Endothelial cell of umbilical vein (primary cell): ENCODE measurements at regions not wholly inside any gene's neighbourhood (a gene's known extent, or its start where the extent isn't known, plus 50 kb on each side); places are given as distances from the start of the nearest gene placed in this dataset.

Source experiments
- BruUV-seq: library from RNA; stranded (reverse); fragments of 400-500 nt; replicated peaks from 2 replicates; lab custom pipeline; 2021; lab: Mats Ljungman, UMichigan
- CTCF ChIA-PET: fragments of 300-600, 350-600 bp; sonication (Branson Sonifier 250); formaldehyde crosslinking; loops from one replicate; lab custom pipeline; 2021; ENCODE audit warnings: antibody characterized with exemption, inconsistent platforms; lab: Charles Lee
- POLR2A ChIA-PET: fragments of 300-600, 350-600 bp; sonication (Branson Sonifier 250); formaldehyde crosslinking; loops from one replicate; lab custom pipeline; 2021; ENCODE audit warnings: antibody characterized with exemption, inconsistent platforms; lab: Charles Lee
- DNase-seq: peaks from one replicate; pipeline ENCODE4 v3.0.0-alpha.2; 2011; ENCODE audit warnings: low read depth, low spot score
- FAIRE-seq: peaks from 2 replicates; lab custom pipeline; 2011; peaks lifted over from hg19 to GRCh38; lab: Jason Lieb, UNC
- H2AFZ ChIP-seq: 2 replicates; pipeline ENCODE4 v1.6.0; 2012; ENCODE audit warnings: low read depth, low read length, control low read depth, inconsistent platforms
- H3K27ac ChIP-seq: 2 replicates; pipeline ENCODE4 v1.5.1; 2011; ENCODE audit warnings: low read depth, mild to moderate bottlenecking, control low read depth, low read length, moderate library complexity; ENCODE audit not compliant: insufficient read depth
- H3K27me3 ChIP-seq, 2 experiments: 2 replicates each; pipeline versions ENCODE4 v1.6.0 to v1.6.1; 2011; ENCODE audit warnings: low read length in 2 of 2, mixed read lengths in 1 of 2; ENCODE audit not compliant: control insufficient read depth in 2 of 2, insufficient read depth in 2 of 2
- H3K36me3 ChIP-seq, 2 experiments: 2 replicates in 1 of 2; 3 replicates in 1 of 2; pipeline ENCODE4 v1.5.1; 2011; ENCODE audit warnings: low read length in 2 of 2, mild to moderate bottlenecking in 1 of 2, moderate library complexity in 1 of 2; ENCODE audit not compliant: control insufficient read depth in 2 of 2, insufficient read depth in 2 of 2; ENCODE audit errors: extremely low read depth in 1 of 2
- H3K4me1 ChIP-seq: 3 replicates; pipeline ENCODE4 v1.5.1; 2011; ENCODE audit warnings: mild to moderate bottlenecking, low read length; ENCODE audit not compliant: control insufficient read depth, insufficient read depth; ENCODE audit errors: extremely low read depth
- H3K4me2 ChIP-seq: 2 replicates; pipeline ENCODE4 v1.6.1; 2011; ENCODE audit warnings: low read length, control low read depth, mixed read lengths; ENCODE audit not compliant: insufficient read depth
- H3K4me3 ChIP-seq, 3 experiments: fragments of 200-600 bp in 1 of 3; sonication (generic), shearing (Covaris generic) in 1 of 3; replicated peaks in 1 of 3; 2 replicates each; pipeline ENCODE4 v1.5.1; 2011 to 2016; ENCODE audit warnings: control low read depth in 3 of 3, low read length in 3 of 3, mild to moderate bottlenecking in 2 of 3, inconsistent platforms in 1 of 3, low read depth in 1 of 3, moderate library complexity in 1 of 3; ENCODE audit not compliant: insufficient read depth in 1 of 3
- H3K79me2 ChIP-seq: 2 replicates; pipeline ENCODE4 v1.6.0; 2012; ENCODE audit warnings: low read length, inconsistent platforms; ENCODE audit not compliant: control insufficient read depth, insufficient read depth
- H3K9ac ChIP-seq: replicated peaks from 2 replicates; pipeline ENCODE3; 2011; ENCODE audit warnings: low read length, control low read depth; ENCODE audit not compliant: insufficient read depth; ENCODE audit errors: extremely low read depth
- H3K9me1 ChIP-seq: replicated peaks from 3 replicates; pipeline ENCODE4 v1.6.0; 2011; ENCODE audit warnings: mild to moderate bottlenecking, low read length; ENCODE audit not compliant: control insufficient read depth, insufficient read depth; ENCODE audit errors: extremely low read depth
- H3K9me3 ChIP-seq: replicated peaks from 2 replicates; pipeline ENCODE4 v1.5.1; 2012; ENCODE audit warnings: low read length, inconsistent platforms; ENCODE audit not compliant: control insufficient read depth, insufficient read depth
- H4K20me1 ChIP-seq: replicated peaks from 2 replicates; pipeline ENCODE3; 2011; ENCODE audit warnings: mild to moderate bottlenecking, low read length; ENCODE audit not compliant: control insufficient read depth, insufficient read depth; ENCODE audit errors: extremely low read depth
- CTCF ChIP-seq, 2 donors: IDR thresholded peaks; 1 replicate in 1 of 2; 2 replicates in 1 of 2; pipeline ENCODE4 v1.5.1; 2011; ENCODE audit warnings: low read length in 2 of 2, mild to moderate bottlenecking in 2 of 2, moderate library complexity in 2 of 2, control low read depth in 1 of 2, inconsistent platforms in 1 of 2, low read depth in 1 of 2; ENCODE audit not compliant: insufficient read depth in 1 of 2; ENCODE audit errors: extremely low read depth in 1 of 2
- EZH2 ChIP-seq: IDR thresholded peaks from 2 replicates; pipeline ENCODE4 v1.6.1; 2012; ENCODE audit warnings: borderline replicate concordance, low read depth, mild to moderate bottlenecking, moderate library complexity, low read length, inconsistent platforms; ENCODE audit not compliant: severe bottlenecking
- FOS ChIP-seq: IDR thresholded peaks from 2 replicates; pipeline ENCODE4 v1.6.1; 2011; ENCODE audit warnings: mild to moderate bottlenecking, low read length, moderate library complexity, borderline replicate concordance; ENCODE audit not compliant: insufficient read depth
- GATA2 ChIP-seq: IDR thresholded peaks from 2 replicates; pipeline ENCODE4 v1.7.0; 2011; ENCODE audit warnings: low read depth, mild to moderate bottlenecking, moderate library complexity, mixed read lengths, low read length; ENCODE audit not compliant: insufficient read length, insufficient read depth
- JUN ChIP-seq: IDR thresholded peaks from 2 replicates; pipeline ENCODE4 v1.6.1; 2011; ENCODE audit warnings: borderline replicate concordance, low read depth; ENCODE audit not compliant: insufficient read length, insufficient read depth
- MAX ChIP-seq: IDR thresholded peaks from 2 replicates; pipeline ENCODE4 v1.6.1; 2011; ENCODE audit not compliant: insufficient read depth, insufficient read length
- MYC ChIP-seq: IDR thresholded peaks from one replicate; pipeline ENCODE4 v1.6.1; 2011; ENCODE audit warnings: mild to moderate bottlenecking, low read depth, low read length
- POLR2A ChIP-seq: IDR thresholded peaks from 2 replicates; pipeline ENCODE4 v1.6.1; 2012; ENCODE audit warnings: low read depth, mild to moderate bottlenecking, control low read depth, low read length
- POLR2AphosphoS5 ChIP-seq: IDR thresholded peaks from 2 replicates; pipeline ENCODE4 v1.6.1; 2012; ENCODE audit warnings: low read depth, mild to moderate bottlenecking, control low read depth, low read length, moderate library complexity; ENCODE audit not compliant: insufficient read depth
- dilution Hi-C: fragments of 300-500 bp; cut with MboI; formaldehyde crosslinking; loops from one replicate; pipeline ENCODE4 v1.15.0; 2019; ENCODE audit warnings: low sequenced_read_pairs; ENCODE audit not compliant: extremely low pct_ligation_motif_present
- intact Hi-C: fragments of 100-400 bp; cut with micrococcal nuclease; formaldehyde crosslinking; loops from one replicate; pipeline ENCODE4 v1.10.0; 2022

GRCh38 chrX:94721386-94721785, 1047.4 kb downstream of the FAM133A start:
- Histone ChIP-seq H3K4me2 (no peak overlapping the region), H3K9me3 (no peaks in the 10 kb centered on the region), H3K36me3 (no peaks in the 10 kb centered on the region), H2AFZ (no peak overlapping the region), H3K4me3 (no peak overlapping the region), H3K27me3 (no peaks in the 10 kb centered on the region), H3K9me1 (no peaks in the 10 kb centered on the region), H3K27ac (no peak overlapping the region), H3K79me2 (no peaks in the 10 kb centered on the region), H3K9ac (no peak overlapping the region), H4K20me1 (no peaks in the 10 kb centered on the region), H3K4me1 (no peaks in the 10 kb centered on the region)
- DNase-seq (no peak), FAIRE-seq (no peak)
- dilution Hi-C loops (no loop called here), intact Hi-C loops (no loop called here)
- TF ChIP-seq JUN (no peak), GATA2 (no peak)
- POLR2A ChIA-PET = no interaction called here
- CTCF ChIA-PET = no interaction called here
- no TSS peak for BruUV-seq

GRCh38 chrX:94722578-94722977, 1048.6 kb downstream of the FAM133A start:
- ChIA-PET CTCF (no interaction called here), POLR2A (no interaction called here)
- H3K9ac ChIP-seq = no peak overlapping the region
- no peak overlapping the region for H3K4me3 ChIP-seq
- FAIRE-seq (no peak), DNase-seq (no peak)
- H3K27ac ChIP-seq = no peak overlapping the region
- H4K20me1 ChIP-seq = no peaks in the 10 kb centered on the region
- TF ChIP-seq JUN (no peak), MYC (no peak), FOS (no peak), GATA2 (no peak), POLR2A (no peak), POLR2AphosphoS5 (no peak), EZH2 (no peak), CTCF (IDR thresholded peaks at IDR 0.05; ENCODE audit: extremely low read depth in 1 of 2, insufficient read depth in 1 of 2, low read depth in 1 of 2, low read length in 2 of 2) (no peak), MAX (no peak)
- H3K4me1 ChIP-seq = no peaks in the 10 kb centered on the region
- H3K79me2 ChIP-seq = no peaks in the 10 kb centered on the region
- H3K9me3 ChIP-seq = no peaks in the 10 kb centered on the region
- H3K27me3 ChIP-seq = no peaks in the 10 kb centered on the region
- no peaks in the 10 kb centered on the region for H3K36me3 ChIP-seq
- no peak overlapping the region for H2AFZ ChIP-seq
- H3K4me2 ChIP-seq = no peak overlapping the region
- BruUV-seq = no TSS peak
- no peaks in the 10 kb centered on the region for H3K9me1 ChIP-seq
- dilution Hi-C loops = no loop called here
- intact Hi-C loops = no loop called here
